Neural cell (in vitro differentiated cells): ENCODE measurements at regions not wholly inside any gene's neighbourhood (a gene's known extent, or its start where the extent isn't known, plus 50 kb on each side); places are given as distances from the start of the nearest gene placed in this dataset.

Source experiments
- H2AFZ ChIP-seq: fragments of 200-600, 300-800 bp; sonication (generic), shearing (Covaris generic); 2 replicates; pipeline ENCODE4 v1.6.0; 2014; ENCODE audit warnings: low read depth, mild to moderate bottlenecking, antibody characterized with exemption, low read length, moderate library complexity
- H3F3A ChIP-seq: fragments of 200-600 bp; shearing (Covaris generic); 2 replicates; pipeline ENCODE4 v1.6.1; 2016; ENCODE audit warnings: mild to moderate bottlenecking, moderate library complexity, mixed read lengths, antibody characterized with exemption, low read length; ENCODE audit not compliant: insufficient read depth, poor library complexity, severe bottlenecking
- H3K27ac ChIP-seq: fragments of 200-600, 300-800 bp; sonication (generic), shearing (Covaris generic); 2 replicates; pipeline ENCODE4 v1.5.1; 2014; ENCODE audit warnings: mild to moderate bottlenecking, low read length, moderate library complexity
- H3K27me3 ChIP-seq: fragments of 300-800, 200-600 bp; sonication (generic), shearing (Covaris generic); 2 replicates; pipeline ENCODE4 v1.6.0; 2014; ENCODE audit warnings: mild to moderate bottlenecking, low read depth, low read length, moderate library complexity; ENCODE audit not compliant: insufficient read depth
- H3K36me3 ChIP-seq: fragments of 300-800, 200-600 bp; sonication (generic), shearing (Covaris generic); 2 replicates; pipeline ENCODE4 v1.5.1; 2014; ENCODE audit warnings: mild to moderate bottlenecking, antibody characterized with exemption, low read length, moderate library complexity; ENCODE audit not compliant: insufficient read depth
- H3K4me2 ChIP-seq: fragments of 300-800, 200-600 bp; sonication (generic), shearing (Covaris generic); 2 replicates; pipeline ENCODE4 v1.6.0; 2014; ENCODE audit warnings: mild to moderate bottlenecking, low read length
- H3K4me3 ChIP-seq: fragments of 300-800, 200-600 bp; sonication (generic), shearing (Covaris generic); 2 replicates; pipeline ENCODE4 v1.5.1; 2014; ENCODE audit warnings: mild to moderate bottlenecking, low read length, moderate library complexity
- H3K79me2 ChIP-seq: fragments of 200-600 bp; shearing (Covaris generic); replicated peaks from 2 replicates; pipeline ENCODE4 v1.6.0; 2014; ENCODE audit warnings: mild to moderate bottlenecking, low read length, moderate library complexity; ENCODE audit not compliant: insufficient read depth
- H3K9ac ChIP-seq: fragments of 300-800, 200-600 bp; sonication (generic), shearing (Covaris generic); 2 replicates; pipeline ENCODE4 v1.6.1; 2016; ENCODE audit warnings: mild to moderate bottlenecking, low read length, mixed read lengths
- H3K9me2 ChIP-seq: fragments of 200-600 bp; shearing (Covaris generic); 2 replicates; pipeline ENCODE4 v1.6.1; 2016; ENCODE audit warnings: mild to moderate bottlenecking, low read length, mixed read lengths; ENCODE audit not compliant: insufficient read depth
- H3K9me3 ChIP-seq: fragments of 200-600, 300-800 bp; sonication (generic), shearing (Covaris generic); 2 replicates; pipeline ENCODE4 v1.6.1; 2016; ENCODE audit warnings: mild to moderate bottlenecking, mixed run types, low read length, moderate library complexity, mixed read lengths
- H4K20me1 ChIP-seq: fragments of 200-600 bp; shearing (Covaris generic); 2 replicates; pipeline ENCODE4 v1.6.1; 2016; ENCODE audit warnings: mild to moderate bottlenecking, mixed run types; ENCODE audit not compliant: insufficient read depth
- EP300 ChIP-seq: fragments of 450-650 bp; conservative IDR thresholded peaks from 2 replicates; pipeline ENCODE4 v1.6.1; 2014; ENCODE audit warnings: antibody characterized with exemption, mild to moderate bottlenecking, moderate library complexity; ENCODE audit not compliant: poor library complexity, severe bottlenecking
- EZH2 ChIP-seq: fragments of 200-600, 300-800 bp; shearing (Covaris generic), sonication (generic); IDR thresholded peaks from 2 replicates; pipeline ENCODE4 v1.6.1; 2014; ENCODE audit warnings: antibody characterized with exemption, low read length, borderline replicate concordance, mild to moderate bottlenecking; ENCODE audit not compliant: insufficient read depth, poor library complexity, severe bottlenecking
- MXI1 ChIP-seq: fragments of 450-650 bp; conservative IDR thresholded peaks from 2 replicates; pipeline ENCODE4 v1.6.1; 2014; ENCODE audit warnings: antibody characterized with exemption, mild to moderate bottlenecking; ENCODE audit not compliant: poor library complexity, severe bottlenecking
- POLR2AphosphoS5 ChIP-seq: IDR thresholded peaks from 2 replicates; pipeline ENCODE4 v1.6.1; 2012
- RAD21 ChIP-seq: fragments of 450-650 bp; conservative IDR thresholded peaks from 2 replicates; pipeline ENCODE4 v1.6.1; 2014; ENCODE audit warnings: antibody characterized with exemption, mild to moderate bottlenecking, moderate library complexity
- SMC3 ChIP-seq: fragments of 450-650 bp; conservative IDR thresholded peaks from 2 replicates; pipeline ENCODE4 v1.6.1; 2014; ENCODE audit warnings: antibody characterized with exemption, mild to moderate bottlenecking, moderate library complexity; ENCODE audit not compliant: poor library complexity
- TAF1 ChIP-seq: IDR thresholded peaks from 2 replicates; pipeline ENCODE4 v1.6.1; 2012; ENCODE audit warnings: low read depth
- TF ChIP-seq, protein P1 (sequence below): IDR thresholded peaks from 2 replicates; pipeline ENCODE4 v1.6.1; 2012; ENCODE audit warnings: borderline replicate concordance
- TF ChIP-seq, protein P2 (sequence below): fragments of 450-650 bp; IDR thresholded peaks from 2 replicates; pipeline ENCODE4 v1.5.1; 2014; ENCODE audit warnings: antibody characterized with exemption, mild to moderate bottlenecking, moderate library complexity; ENCODE audit not compliant: poor library complexity, severe bottlenecking

DNA sequence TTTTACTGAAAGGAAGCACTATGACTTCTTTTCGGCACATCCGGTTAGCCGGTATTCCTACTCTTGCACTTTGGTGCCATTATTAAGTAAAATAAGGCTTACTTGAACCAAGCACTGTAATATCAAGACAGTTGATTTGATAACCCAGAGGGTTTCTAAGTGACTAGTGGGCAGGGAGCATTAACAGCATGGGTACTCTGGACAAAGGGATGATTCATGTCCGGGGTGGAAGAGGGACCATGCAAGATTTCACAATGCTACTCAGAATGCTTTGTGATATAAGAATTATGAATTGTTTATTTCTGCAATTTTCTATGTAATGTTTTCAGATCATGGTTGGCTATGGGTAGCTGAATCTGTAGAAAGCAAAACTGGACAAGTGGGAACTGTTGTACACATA, 282.1 kb downstream of the TDRD3 start:
- no peak overlapping the region for H2AFZ ChIP-seq
- TF ChIP-seq TAF1 (no peak), RAD21 (no peak), POLR2AphosphoS5 (no peak), MXI1 (no peak), SMC3 (no peak), EZH2 (no peak), EP300 (no peak)
- TF ChIP-seq, protein P1, sequence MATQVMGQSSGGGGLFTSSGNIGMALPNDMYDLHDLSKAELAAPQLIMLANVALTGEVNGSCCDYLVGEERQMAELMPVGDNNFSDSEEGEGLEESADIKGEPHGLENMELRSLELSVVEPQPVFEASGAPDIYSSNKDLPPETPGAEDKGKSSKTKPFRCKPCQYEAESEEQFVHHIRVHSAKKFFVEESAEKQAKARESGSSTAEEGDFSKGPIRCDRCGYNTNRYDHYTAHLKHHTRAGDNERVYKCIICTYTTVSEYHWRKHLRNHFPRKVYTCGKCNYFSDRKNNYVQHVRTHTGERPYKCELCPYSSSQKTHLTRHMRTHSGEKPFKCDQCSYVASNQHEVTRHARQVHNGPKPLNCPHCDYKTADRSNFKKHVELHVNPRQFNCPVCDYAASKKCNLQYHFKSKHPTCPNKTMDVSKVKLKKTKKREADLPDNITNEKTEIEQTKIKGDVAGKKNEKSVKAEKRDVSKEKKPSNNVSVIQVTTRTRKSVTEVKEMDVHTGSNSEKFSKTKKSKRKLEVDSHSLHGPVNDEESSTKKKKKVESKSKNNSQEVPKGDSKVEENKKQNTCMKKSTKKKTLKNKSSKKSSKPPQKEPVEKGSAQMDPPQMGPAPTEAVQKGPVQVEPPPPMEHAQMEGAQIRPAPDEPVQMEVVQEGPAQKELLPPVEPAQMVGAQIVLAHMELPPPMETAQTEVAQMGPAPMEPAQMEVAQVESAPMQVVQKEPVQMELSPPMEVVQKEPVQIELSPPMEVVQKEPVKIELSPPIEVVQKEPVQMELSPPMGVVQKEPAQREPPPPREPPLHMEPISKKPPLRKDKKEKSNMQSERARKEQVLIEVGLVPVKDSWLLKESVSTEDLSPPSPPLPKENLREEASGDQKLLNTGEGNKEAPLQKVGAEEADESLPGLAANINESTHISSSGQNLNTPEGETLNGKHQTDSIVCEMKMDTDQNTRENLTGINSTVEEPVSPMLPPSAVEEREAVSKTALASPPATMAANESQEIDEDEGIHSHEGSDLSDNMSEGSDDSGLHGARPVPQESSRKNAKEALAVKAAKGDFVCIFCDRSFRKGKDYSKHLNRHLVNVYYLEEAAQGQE, result no peak
- TF ChIP-seq, protein P2, sequence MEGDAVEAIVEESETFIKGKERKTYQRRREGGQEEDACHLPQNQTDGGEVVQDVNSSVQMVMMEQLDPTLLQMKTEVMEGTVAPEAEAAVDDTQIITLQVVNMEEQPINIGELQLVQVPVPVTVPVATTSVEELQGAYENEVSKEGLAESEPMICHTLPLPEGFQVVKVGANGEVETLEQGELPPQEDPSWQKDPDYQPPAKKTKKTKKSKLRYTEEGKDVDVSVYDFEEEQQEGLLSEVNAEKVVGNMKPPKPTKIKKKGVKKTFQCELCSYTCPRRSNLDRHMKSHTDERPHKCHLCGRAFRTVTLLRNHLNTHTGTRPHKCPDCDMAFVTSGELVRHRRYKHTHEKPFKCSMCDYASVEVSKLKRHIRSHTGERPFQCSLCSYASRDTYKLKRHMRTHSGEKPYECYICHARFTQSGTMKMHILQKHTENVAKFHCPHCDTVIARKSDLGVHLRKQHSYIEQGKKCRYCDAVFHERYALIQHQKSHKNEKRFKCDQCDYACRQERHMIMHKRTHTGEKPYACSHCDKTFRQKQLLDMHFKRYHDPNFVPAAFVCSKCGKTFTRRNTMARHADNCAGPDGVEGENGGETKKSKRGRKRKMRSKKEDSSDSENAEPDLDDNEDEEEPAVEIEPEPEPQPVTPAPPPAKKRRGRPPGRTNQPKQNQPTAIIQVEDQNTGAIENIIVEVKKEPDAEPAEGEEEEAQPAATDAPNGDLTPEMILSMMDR, result no peak
- no peaks in the 10 kb centered on the region for H3F3A ChIP-seq
- no peaks in the 10 kb centered on the region for H3K9me2 ChIP-seq
- no peak overlapping the region for H3K4me2 ChIP-seq
- H4K20me1 ChIP-seq, result no peaks in the 10 kb centered on the region
- H3K36me3 ChIP-seq, result no peaks in the 10 kb centered on the region
- H3K9ac ChIP-seq, result no peak overlapping the region
- no peaks in the 10 kb centered on the region for H3K9me3 ChIP-seq
- H3K27ac ChIP-seq, result no peak overlapping the region
- no peaks in the 10 kb centered on the region for H3K27me3 ChIP-seq
- no peaks in the 10 kb centered on the region for H3K79me2 ChIP-seq
- H3K4me3 ChIP-seq, result no peak overlapping the region

DNA sequence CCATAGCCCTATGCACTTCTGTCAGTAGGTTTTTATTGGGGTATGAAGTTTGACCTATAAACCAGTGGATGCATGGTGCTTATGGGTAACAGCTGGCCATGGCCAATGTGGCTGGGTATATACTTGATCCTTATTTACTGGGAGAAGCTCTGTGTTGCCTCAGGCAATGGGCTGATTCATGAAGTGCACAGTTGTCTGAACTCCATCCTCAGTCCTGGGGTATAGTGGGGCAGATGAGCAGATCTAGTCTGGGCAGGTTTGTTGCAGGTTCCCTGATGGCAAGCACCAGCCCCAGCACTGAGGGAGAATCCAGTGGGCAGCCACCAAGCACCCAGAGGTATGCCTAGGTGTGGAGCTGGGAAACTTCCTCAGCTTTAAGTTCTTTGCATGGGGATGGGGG, 274.4 kb downstream of the TDRD3 start:
- Histone ChIP-seq H3K4me3 (no peak overlapping the region), H3K4me2 (no peak overlapping the region), H3K36me3 (no peaks in the 10 kb centered on the region), H3K27me3 (no peaks in the 10 kb centered on the region), H3K9me2 (no peaks in the 10 kb centered on the region), H3K79me2 (no peaks in the 10 kb centered on the region), H3K9ac (no peak overlapping the region), H4K20me1 (no peaks in the 10 kb centered on the region), H3K27ac (no peak overlapping the region), H3K9me3 (no peaks in the 10 kb centered on the region), H2AFZ (no peak overlapping the region), H3F3A (no peaks in the 10 kb centered on the region)
- TF ChIP-seq, protein P1, result no peak
- TF ChIP-seq EP300 (no peak), SMC3 (no peak), MXI1 (no peak), TAF1 (no peak), POLR2AphosphoS5 (no peak), RAD21 (no peak)
- TF ChIP-seq, protein P2, result no peak
